HK-2 (cell line): ENCODE measurements at regions not wholly inside any gene's neighbourhood (a gene's known extent, or its start where the extent isn't known, plus 50 kb on each side); places are given as distances from the start of the nearest gene placed in this dataset.
A peak's percentile ranks its signal among the peaks of the same experiment; 100 is the strongest.

Source experiments
- DNase-seq: peaks from one replicate; pipeline ENCODE4 v3.0.0-alpha.2; 2018; ENCODE audit not compliant: unreplicated experiment

DNA sequence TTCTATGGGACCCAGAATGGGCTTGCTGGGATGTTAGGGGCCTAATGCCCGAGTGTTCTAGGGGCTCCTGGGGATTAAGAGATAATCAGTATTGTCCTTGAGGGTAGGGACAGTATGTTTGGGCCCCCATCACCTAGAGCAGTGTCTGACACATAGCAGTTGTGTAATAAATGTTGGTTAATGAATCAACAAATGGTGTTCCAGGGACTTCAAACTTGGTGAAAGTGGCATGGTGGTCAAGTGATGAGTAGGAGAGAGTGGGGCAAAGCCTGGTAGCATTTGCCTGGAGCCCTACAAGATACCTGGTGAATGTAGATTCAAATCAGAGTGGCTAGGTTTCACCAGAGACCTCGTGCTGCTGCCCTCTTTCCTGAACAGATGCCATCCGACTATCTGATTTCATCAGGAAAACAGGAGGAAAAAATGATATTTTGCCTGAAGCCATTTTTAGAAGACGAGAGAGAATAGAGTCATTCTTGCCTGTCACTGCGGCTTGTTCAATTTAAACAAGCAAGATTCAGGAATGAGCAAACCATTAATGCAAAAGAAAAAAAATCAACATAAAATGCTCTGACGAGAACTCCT is 117.3 kb downstream of the RPL22L1 start:
- DNase-seq = no peak

DNA sequence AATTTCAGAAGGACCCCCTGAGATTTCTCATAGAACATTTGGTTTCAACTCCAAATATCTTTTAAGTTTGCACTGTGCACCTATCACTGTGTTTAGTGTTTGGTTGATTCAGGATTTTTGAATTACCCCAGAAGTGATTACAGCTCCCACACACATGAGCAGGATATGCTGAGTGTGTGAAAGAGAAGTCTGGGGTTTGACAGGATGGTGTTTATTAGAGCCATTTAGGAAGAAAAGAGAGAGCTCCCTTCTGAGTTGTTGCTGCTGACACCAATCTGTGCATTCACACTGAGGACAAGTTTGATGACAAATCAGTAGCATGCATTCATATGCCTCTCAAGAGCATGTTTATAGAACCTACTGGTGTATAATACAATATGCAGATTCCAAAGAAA is 118.1 kb downstream of the RPL22L1 start:
- DNase-seq = no peak

DNA sequence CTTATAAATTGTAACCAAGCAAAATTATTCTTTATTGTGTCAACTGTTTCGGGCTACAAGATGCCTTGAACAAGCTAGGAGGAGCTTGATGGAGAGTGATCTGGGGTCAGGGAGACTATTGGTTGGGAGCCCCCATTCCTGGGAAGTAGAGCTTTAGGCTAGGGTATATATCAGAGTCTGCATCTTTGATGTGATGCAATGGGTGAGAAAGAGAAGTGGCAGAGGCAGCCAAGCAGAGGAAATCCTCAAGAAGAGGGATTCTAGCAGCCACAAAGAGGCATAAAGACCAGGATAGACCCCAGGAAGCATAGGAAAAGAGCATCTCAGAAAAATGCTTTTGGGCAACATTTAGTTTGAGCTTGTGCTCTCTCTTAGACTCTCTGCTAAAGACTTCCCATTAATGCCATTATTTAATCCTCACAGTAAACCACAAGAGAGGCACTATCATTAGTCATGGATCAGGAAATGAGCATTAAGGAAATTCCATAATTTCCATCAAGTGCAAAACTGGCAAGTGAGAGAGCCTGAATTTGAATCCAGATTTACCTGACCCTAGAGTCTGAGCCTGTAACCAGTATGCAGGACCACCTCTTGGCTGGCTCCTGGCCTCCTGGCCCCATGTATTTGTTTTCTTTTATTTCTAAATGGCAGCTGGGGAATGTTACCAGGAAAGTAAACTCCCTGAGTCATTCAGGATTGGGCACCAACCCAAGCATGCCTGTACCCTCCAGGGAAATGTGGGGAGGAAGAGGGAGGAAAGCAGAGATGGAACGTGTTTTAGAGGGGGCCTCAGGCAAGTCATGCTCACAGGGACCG is 118.7 kb downstream of the RPL22L1 start:
- peak; percentile 55 for DNase-seq

DNA sequence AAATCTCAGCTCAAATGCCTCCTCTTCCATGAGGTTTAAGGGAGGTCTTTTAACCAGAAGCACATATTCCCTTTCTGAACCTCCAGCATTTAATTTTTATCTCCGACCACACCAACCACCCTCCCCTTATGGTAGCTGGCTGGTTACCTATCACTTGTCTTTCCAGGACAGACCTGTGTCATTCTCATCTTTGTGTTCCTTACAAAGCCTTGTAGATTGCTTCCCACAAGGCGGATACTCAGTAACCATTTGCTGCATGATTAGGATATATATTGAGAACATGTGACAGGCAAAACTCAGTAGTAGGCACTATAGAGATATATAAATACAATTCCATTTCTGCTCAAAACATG is 119.5 kb downstream of the RPL22L1 start:
- no peak for DNase-seq

DNA sequence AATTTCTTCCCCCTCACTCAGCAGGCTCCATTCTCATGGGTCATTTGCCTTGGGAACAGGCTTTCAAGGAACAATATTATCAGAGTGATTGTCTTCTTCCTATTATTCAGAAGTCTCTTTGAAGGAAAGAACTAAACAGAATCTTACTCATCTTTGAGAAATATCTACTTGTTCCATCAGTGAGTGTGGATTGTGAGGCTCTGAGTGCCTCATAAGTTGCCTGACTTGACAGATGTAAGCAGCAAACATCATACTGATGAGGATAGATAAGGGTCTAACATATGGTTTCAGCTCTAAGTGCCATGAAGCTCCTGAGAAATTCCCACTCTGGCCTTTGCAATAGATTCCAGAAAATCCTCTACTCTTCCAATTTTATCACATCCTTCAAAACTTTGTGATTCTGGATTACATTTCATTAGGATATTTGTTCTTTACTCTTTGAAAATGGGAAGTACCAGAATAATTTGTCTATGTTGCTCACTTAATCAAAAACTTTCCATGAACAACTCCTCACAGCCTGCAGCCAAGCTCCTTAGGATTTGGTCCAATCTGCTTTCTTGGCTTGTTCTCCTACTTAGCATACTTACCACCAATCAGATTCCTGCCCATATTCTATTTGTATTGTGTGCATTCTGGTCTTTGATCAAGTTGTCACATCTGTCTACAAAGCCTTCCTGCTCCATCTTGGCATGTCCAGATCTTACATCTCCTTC is 120.1 kb downstream of the RPL22L1 start:
- DNase-seq = no peak

DNA sequence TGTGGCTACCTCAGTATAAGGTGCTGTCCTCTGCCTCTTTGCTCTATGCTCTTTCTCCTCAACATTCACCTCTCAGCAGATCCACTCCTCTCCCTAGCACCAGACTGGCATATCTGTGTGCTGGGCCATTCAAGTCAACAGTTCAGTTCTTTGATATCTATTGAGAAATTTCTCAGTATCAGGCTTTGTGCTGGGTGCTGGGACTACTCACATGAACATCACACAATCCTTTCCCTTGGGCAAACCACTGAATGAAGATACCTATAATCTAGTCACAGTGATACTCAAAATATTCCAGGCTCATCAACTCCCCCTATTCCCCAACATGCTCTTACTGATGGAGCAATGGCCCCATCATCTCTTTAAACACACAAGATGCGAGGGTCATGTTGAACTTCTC is 120.8 kb downstream of the RPL22L1 start:
- no peak for DNase-seq

DNA sequence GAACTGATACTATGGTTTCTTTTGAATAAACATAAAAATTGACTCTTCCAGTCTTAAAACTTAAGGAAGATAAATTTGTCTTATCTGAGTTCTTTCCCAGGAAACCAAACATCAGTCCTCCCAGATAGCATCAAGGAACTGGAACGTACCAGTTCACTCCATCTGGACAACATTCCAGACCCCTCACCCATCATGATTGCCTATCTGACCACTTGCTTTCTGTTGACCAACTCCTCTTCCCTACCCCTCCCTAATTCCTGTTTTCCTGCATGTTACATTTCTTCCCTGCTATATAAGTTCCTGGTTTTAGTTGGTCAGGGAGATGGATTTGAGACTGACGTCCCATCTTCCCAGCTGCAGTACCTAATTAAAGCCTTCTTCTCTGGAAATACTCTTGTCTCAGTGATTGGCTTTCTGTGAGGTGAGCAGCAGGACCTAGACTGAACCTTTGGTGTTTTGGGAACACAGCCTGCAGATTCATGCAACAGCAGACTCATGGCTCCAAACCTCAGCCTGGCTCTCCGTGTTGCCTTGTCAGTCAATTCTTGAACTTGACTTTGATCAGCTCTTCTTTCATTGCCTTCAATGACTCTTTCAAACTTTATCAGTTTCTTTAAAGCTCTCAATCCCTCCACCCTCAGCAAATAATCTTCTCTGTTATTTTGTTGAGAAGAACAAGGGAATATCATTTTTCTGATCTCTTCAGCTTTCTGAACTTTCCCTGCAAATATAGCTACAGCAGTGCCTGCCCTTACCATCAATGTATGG is 123.6 kb downstream of the RPL22L1 start:
- no peak for DNase-seq

DNA sequence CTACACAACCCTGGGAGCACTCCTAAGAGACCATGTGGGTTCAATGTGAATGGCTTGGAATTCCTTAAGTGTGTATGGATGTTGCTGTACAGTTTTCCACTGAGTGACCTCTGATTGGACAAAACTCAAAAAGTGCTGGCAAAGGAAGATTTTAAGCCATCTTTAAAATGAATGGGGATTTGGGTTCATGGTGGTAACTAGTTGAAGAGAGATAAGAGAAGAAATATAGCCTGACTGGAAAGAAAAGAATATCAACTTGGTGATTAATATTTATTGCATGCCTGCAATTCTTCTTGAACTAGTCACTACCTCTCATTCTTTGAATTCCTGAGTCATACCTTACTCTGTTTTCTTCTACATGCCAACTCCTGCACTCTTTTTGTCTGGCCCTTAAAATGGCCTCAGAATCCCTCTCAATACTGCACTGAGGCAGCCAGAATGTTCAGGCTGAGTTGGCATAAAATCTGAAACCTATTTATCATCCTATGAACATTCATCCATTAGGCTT is 124.7 kb downstream of the RPL22L1 start:
- DNase-seq = peak; percentile 43

DNA sequence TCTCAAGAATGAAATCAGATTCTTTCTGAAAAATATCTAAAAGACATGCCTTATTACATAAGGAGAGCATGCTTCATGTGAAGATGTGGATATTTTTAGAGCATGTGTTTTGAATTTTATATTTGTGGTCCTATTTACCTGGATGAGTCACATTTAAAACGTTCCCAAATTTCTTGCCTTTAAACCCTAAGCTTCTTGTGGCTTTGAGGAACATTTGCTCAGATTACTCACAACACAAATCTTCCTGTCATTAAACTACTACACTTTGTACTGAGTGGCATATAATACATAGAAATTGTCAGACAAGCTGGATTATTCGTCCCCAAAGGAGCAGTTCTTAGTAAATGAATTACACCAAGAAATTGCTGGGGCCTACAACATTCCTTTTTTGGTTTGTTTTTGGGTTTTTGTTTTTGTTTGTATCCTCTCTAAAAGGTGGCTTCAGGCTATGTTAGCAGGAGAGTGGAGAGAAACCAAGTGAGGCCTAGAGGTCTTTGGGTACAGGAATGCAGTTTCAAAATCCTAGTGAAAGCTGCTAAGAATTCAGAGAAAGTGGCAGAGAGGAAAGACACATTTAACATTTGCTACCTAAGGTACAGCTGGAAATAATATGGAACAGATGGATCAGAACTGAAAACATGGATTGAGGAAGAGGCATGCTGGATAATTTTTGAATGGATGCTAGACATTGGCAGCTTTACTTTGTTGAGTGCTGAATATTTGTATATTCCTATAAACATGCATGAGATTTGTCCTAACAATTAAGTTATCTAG is 128.1 kb downstream of the RPL22L1 start:
- DNase-seq = no peak

DNA sequence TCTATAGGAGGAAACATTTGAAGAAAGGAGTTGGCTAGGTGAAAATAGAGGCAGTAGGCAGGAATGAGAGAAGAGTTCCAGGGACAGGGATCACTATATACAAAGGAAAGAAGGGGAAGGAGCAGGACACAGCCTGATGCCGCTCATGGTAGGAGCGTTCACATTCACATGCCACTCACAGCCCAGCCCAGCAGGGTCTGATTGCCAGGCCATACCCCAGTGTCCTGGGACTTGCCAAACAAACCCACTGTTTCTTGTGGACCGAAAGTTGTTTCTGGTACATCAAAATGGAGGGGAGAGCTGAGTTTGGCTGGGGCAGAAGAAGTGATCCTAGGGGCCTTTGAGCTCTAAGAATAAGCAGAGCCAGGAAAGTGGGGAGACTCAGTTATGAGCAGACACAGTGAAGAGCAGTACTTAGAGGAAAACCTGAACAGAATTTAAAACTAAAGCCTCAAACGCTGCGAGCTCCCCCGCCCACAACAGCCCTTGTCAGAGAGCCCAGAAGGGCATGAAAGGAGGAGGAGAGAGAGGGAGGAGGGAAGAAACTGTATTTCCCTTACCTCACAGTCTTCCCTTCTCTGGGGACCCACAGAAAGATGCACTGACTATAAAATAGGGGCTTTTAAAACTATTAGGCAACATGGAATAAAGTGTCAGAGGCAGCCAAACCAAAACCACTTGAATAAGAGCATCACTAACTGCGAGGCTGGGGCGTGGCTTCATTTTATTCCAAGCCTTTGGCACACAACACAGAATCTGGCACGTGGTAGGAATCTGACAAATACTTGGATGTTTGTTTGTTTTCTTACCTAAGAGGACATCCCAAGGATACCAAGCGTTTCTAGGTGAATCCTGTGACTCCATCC is 129.0 kb downstream of the RPL22L1 start:
- DNase-seq = no peak

DNA sequence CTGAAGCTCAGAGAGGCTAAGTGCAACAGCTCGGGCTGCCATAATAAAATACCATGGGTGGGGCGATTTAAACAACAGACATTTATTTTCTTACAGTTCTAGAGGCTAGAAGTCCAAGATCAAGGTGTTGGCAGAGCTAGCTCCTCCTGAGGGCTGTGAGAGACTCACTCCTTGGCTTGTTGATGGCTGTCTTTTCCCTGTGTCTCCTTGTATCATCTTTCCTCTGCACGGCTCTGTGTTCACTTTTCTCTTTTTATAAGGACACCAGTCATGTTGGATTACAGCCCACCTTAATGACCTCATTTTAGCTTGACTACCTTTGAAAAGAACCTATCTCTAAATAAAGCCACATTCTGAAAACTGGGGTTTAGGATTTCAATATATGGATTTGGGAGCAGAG is 129.7 kb downstream of the RPL22L1 start:
- DNase-seq = no peak

DNA sequence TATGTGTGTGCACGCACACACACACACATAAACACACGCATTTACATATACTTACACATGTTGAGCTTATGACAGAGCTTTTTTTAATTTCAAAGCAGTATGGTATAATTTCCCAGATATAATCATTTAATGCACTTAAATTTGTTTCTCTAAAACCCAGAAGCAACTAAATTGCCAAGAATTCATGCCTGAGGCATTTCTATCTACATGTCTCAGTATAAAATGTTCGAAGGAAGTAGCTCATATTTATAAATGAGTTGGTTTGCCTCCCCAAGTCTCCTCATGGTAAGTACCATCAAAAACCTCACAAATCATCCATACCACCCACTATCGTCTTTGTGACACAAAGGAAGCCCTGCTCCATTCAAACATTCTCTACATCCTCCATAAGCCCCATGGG is 130.6 kb downstream of the RPL22L1 start:
- DNase-seq = no peak

DNA sequence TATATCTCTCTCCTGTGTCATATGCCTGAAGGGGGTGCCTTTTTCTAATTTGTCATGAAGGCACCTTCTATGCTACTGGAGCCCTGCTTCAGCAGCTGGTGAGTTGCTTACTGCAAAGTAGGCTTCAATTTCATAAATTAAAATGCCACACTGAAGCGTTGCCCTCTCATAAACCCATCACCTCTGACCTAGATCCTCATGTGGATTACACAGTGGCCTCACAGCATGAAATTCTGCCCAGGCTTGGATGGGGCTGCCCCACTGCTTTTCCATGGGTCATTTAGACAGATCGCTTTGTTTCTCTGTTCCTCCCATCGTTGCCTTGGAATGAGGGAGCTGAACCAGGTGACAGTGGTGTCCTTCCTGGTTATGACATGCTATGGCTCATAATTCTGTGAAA is 131.2 kb downstream of the RPL22L1 start:
- no peak for DNase-seq

DNA sequence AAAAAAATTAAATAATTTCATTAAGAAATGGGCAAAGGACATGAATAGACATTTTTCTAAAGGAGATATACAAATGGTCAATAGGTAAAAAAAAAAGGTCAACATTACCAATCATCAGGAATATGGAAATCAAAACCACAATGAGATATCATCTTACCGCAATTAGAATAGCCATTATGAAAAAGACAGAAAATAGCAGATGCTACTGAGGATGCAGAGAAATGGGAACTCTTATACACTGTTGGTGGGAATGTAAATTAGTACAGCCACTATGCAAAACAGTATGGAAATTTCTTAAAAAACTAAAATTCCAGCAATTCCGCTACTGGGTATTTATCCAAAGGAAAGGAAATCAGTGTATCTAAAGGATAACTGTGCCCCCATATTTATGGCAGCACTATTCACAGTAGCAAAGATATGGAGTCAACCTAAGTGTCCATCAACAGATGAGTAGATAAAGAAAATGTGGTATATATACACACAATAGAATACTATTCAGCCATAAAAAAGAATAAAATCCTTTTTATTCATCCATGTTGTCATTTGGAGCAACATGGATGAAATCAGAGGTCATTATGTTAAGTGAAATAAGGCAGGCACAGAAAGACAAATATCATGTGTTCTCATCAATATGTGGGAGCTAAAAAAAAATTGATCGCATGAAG is 132.4 kb downstream of the RPL22L1 start:
- no peak for DNase-seq

DNA sequence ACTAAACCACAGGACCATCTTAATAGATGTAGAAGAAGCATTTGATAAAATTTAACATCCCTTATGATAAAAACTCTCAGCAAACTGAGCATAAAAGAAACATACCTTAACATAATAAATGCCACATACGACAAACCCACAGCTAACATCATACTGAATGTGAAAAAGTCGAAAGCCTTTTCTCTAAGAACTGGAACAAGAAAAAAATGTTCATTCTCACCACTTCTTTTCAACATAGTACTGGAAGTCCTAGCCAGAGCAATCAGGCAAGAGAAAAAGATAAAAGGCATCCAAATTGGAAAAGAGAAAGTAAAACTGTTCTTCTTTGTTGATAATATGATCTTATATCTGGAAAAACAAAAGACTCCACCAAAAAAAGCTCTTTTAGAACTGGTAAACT is 134.2 kb downstream of the RPL22L1 start:
- DNase-seq = no peak

DNA sequence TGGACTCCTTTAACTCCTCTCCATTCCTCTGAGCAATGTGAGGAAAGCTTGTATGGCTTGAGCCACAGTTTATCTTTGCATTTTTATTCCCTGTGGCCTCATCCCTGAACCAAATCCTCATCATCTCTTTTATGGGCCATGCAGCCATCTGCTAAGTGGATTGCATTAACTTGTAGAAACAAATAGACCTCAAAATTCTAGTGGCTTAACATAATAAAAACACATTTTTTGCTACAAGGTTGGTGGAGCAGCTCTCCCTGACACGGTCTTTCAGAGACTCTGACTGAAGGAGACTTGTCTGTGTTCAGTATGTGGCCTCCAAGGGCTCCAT is 135.3 kb downstream of the RPL22L1 start:
- DNase-seq = no peak

DNA sequence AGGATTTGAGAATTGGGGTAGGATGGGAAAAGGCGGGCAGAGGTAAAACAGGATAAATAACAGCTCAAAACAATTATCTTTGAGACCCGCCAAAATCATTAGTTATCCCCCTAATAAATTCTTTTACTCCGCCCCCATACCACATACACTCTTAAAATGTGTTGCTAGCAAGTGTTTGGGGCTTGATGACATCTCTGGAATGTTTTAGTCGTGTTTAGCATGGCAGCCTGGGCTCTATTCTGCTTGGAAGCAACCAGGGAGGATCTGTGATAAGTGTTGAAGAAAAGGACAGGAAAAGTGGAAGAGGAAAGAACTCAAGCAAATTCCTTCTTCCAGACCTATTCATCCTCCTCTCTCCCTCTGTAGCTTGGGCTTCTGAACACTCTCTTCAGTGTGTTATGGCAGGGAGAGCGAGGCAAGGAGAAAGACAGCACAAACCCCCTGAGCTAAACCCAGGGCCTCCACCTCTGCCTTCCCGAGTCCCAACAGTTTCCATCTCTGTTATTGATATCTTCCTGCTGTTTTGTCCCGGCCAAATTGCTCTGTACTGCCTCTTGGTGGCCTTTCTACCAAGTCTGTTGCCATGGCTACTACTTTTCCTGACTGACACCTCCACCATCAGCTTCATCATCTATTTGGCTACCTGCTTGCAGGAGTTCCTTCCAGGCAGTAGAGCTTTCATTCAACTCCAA is 135.8 kb downstream of the RPL22L1 start:
- DNase-seq = no peak

DNA sequence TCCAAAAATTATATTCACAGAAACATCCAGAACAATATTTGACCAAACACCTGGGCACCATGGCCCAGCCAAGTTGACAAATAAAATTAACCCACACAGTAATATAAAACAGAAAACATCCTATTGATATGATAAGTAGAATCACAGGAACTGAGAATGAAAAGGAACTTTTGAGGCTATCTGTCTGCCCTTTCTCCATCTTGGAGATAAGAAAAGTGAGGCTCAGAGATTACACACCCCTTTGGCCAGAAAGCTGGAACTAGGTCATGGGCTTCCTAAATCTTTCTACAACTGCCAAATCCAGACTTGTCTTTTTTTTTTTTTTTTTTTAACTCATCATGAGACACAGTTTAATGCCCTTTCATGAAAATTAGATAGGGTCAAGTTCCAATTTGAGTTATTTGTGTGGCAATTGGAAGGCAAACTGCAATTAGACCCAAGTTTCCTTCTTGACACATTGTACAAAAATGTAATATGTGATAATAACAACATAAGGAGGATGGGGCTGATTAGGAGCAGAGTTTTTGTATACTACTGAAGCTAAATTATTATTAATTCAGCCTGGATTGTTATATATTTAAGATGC is 137.2 kb downstream of the RPL22L1 start:
- DNase-seq = no peak

DNA sequence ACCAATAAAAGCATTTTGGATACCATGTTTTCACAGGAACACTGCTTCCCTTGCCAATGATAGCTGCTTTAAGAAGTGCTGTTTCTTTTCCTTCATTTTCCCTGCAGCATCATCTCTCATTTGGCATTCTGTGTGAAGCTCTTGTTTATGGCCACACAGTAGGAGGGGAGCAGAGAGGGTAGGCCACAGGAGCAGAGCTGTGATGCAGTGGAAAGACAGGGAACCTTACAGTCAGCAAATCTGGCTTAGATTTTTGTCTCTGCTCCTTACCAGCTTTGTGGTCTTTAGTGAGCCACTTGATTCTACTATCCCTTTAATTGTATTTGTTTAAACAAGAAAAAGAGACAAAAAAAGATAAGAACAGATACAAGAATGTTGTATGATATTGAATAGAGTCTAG is 138.7 kb downstream of the RPL22L1 start:
- DNase-seq = no peak
